T-helper 2 cell treated with Interferon-gamma antibody and Interleukin-4, amounts not matched to agents 5 μg/mL and 100 μg/mL, for 36 hours (primary cell): ENCODE measurements at regions not wholly inside any gene's neighbourhood (a gene's known extent, or its start where the extent isn't known, plus 50 kb on each side); places are given as distances from the start of the nearest gene placed in this dataset.
"Not testable (repeated sequence)": the region's sequence is repeated elsewhere in the genome, so short reads cannot be mapped to it uniquely, and the experiment has no call there.

Source experiments
- DNase-seq: peaks from one replicate; pipeline ENCODE4 v3.0.0; 2021; ENCODE audit warnings: low spot score
- H3K27ac Mint-ChIP-seq: one replicate; pipeline ENCODE4 v1.8.0; 2021; ENCODE audit warnings: mild to moderate bottlenecking, mixed read lengths
- H3K27me3 Mint-ChIP-seq: one replicate; pipeline ENCODE4 v1.8.0; 2021; ENCODE audit warnings: low read depth, mixed read lengths
- H3K36me3 Mint-ChIP-seq: one replicate; pipeline ENCODE4 v1.8.0; 2021; ENCODE audit warnings: low read depth, mixed read lengths
- H3K4me1 Mint-ChIP-seq: one replicate; pipeline ENCODE4 v1.8.0; 2021; ENCODE audit warnings: low read depth, mixed read lengths
- H3K4me3 Mint-ChIP-seq: one replicate; pipeline ENCODE4 v1.8.0; 2022; ENCODE audit warnings: mild to moderate bottlenecking, moderate library complexity, mixed read lengths
- H3K9me3 Mint-ChIP-seq: one replicate; pipeline ENCODE4 v1.8.0; 2021; ENCODE audit warnings: mixed read lengths

DNA sequence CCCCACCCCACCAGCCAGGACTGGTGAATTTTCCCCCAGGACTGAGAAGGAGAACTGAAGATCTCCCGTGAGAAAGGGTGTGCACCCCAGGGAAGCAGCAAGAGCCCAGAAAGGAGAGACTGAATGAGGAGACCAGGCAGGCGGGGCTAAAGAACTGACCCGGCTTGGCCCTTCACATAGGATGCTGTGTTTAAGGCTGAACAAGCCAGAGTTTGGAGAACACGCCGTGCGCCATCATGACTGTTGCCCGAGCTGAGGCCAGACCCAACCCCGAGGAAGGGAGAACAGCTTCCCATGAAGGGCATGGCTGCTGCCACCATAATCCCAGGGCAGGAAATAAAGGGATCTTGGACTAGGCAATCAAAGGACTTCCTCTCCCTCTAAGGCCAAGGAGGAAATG lies 104.7 kb upstream of the SRSF6 start:
- no peak overlapping the region for H3K27ac Mint-ChIP-seq
- H3K4me3 Mint-ChIP-seq: no peak overlapping the region
- no peaks in the 10 kb centered on the region for H3K4me1 Mint-ChIP-seq
- H3K27me3 Mint-ChIP-seq: no peaks in the 10 kb centered on the region
- no peaks in the 10 kb centered on the region for H3K36me3 Mint-ChIP-seq
- no peaks in the 10 kb centered on the region for H3K9me3 Mint-ChIP-seq
- DNase-seq: no peak

DNA sequence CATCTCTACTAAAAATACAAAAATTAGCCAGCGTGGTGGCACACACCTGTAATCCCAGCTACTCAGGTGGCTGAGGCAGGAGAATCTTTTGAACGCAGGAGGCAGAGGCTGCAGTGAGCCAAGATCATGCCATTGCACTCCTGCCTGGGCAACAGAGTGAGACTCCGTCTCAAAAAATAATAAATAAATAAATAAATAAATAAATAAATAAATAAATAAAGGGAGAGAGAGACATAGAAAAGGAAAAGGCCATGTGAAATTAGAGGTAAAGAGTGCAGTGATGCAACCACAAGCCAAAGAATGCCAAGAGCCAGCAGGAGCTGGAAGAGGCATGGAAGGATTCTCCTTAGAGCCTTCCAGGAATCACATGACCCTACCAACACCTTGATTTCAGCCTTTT lies 107.0 kb upstream of the SRSF6 start:
- H3K27me3 Mint-ChIP-seq, DNase-seq, H3K36me3 Mint-ChIP-seq, H3K27ac Mint-ChIP-seq, H3K9me3 Mint-ChIP-seq, H3K4me3 Mint-ChIP-seq, H3K4me1 Mint-ChIP-seq: not testable (repeated sequence)

DNA sequence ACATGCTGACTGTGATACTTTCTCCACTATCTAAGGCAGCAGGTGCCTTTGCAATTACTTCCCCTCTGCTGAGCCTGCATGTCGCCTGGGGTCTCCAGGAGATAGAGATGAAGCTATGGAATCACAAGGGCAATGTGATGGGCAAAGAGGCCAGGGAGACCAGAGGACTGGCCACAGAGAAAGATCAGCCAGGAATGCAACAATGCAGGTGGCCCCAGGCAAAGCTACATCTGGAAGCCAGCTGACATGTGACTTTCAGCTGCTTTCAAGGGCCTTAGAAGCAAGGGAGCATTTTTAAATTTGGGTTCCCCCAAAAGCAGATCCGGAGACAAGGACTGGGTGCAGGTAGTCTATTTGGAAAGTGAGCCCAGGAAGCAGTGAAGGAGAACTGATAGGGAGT lies 107.9 kb upstream of the SRSF6 start:
- H3K9me3 Mint-ChIP-seq: no peaks in the 10 kb centered on the region
- no peaks in the 10 kb centered on the region for H3K4me1 Mint-ChIP-seq
- no peak overlapping the region for H3K27ac Mint-ChIP-seq
- H3K4me3 Mint-ChIP-seq: no peak overlapping the region
- H3K27me3 Mint-ChIP-seq: no peaks in the 10 kb centered on the region
- H3K36me3 Mint-ChIP-seq: no peaks in the 10 kb centered on the region
- no peak for DNase-seq

DNA sequence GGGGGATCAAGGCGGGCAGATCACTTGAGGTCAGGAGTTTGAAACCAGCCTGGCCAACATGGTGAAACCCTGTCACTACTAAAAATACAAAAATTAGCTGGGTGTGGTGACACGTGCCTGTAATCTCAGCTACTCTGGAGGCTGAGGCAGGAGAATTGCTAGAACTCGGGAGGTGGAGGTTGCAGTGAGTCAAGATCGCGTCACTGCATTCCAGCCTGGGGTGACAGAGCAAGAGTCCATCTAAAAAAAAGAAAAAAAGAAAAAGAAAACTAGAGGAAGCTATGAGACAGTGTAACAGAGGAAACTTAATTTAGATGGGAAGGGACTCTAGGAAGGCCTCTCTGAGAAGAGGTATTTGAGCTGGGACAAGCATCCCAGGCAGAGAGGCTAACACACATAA lies 109.9 kb upstream of the SRSF6 start:
- not testable (repeated sequence) for H3K27ac Mint-ChIP-seq

DNA sequence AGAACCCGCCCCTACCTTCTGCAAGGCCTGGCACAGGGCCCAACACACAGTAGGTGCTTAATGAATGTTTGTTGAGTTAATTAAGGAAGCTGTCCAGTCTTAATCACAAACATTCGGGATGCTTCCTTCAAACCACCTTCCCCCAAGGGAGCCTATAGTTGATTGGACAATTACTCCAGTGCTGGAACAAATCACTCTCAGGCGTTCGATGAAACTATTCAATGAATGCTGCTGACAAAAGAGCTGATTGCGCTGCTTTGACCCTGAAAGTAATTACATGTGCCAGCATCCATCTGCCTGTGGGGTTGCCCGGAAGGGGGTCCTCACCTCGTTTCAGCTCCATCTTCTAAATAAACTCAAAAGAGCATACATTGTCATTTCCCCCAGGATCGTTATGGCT lies 112.0 kb upstream of the SRSF6 start:
- H3K4me3 Mint-ChIP-seq: no peak overlapping the region
- no peaks in the 10 kb centered on the region for H3K36me3 Mint-ChIP-seq
- H3K9me3 Mint-ChIP-seq: peaks cover 7% of the 10 kb centered on the region
- H3K27me3 Mint-ChIP-seq: no peaks in the 10 kb centered on the region
- DNase-seq: no peak
- no peak overlapping the region for H3K27ac Mint-ChIP-seq
- no peaks in the 10 kb centered on the region for H3K4me1 Mint-ChIP-seq

More for the DNA sequence above, 109.9 kb upstream of the SRSF6 start:
- H3K9me3 Mint-ChIP-seq, DNase-seq, H3K4me1 Mint-ChIP-seq, H3K4me3 Mint-ChIP-seq, H3K27me3 Mint-ChIP-seq, H3K36me3 Mint-ChIP-seq: not testable (repeated sequence)

DNA sequence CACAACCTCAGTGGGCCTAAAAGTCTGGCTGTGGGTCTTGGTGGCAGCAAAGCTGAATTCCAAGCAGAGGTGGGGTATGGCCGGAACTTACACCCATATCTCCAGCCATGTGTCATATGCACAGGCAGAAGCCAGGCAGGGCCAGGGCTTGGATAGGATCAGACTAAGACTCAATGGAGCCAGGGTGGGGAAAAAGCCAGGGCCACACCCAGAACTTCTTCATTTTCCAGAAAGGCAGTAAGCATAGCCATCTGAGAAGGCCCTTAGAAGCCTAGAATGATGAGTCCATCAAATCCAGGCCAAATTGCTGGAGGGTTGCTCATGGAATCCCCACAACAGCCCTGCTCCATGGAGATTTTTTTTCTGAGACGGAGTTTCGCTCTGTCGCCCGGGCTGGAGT lies 116.2 kb upstream of the SRSF6 start:
- Mint-ChIP-seq H3K4me1 (no peaks in the 10 kb centered on the region), H3K27me3 (no peaks in the 10 kb centered on the region), H3K9me3 (peaks cover 13% of the 10 kb centered on the region), H3K27ac (no peak overlapping the region), H3K4me3 (no peak overlapping the region), H3K36me3 (no peaks in the 10 kb centered on the region)
- DNase-seq: no peak

DNA sequence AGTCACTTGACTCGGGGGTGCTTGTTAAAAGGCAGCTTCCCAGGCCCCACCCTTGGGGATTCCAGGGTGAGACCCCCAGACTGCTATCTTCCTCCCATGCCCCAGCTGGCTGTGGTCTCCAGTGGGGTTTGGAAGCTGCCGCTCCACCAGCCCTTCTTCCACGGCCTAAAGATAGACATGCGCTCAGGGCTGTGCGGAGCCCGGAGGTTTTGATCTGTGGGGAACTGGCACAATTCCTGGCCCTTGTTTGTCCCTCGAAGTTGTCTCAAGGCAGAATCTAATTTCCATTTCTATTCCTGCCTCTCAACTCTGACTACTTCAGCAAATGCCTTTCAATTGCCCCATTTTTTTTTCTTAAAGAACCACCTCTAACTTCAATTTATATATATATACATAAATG lies 120.7 kb upstream of the SRSF6 start:
- Mint-ChIP-seq H3K36me3 (no peaks in the 10 kb centered on the region), H3K4me3 (no peak overlapping the region), H3K27me3 (no peaks in the 10 kb centered on the region), H3K9me3 (peaks cover 32% of the 10 kb centered on the region), H3K4me1 (no peaks in the 10 kb centered on the region), H3K27ac (no peak overlapping the region)
- DNase-seq: no peak

DNA sequence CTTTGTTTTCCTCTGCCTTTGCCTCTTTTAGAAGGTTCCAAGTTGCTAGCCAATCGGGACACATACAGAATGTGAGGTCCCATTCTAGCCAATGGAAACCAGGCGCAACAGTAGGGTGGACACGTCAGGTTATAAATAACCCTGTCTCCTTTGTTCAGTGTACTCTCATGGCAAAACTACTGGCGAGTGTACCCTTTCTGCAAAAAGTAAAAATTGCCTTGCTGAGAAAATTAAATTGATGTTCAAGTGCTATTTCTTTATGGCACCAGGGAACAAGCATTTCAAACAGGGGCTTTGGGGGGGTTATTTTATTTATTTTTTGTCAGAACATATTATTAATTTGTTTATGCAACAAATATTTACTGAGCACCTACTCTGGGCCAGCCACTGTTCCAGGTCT lies 123.6 kb upstream of the SRSF6 start:
- Mint-ChIP-seq H3K36me3 (no peaks in the 10 kb centered on the region), H3K27ac (no peak overlapping the region), H3K4me1 (no peaks in the 10 kb centered on the region), H3K4me3 (no peak overlapping the region), H3K9me3 (peaks cover 24% of the 10 kb centered on the region), H3K27me3 (no peaks in the 10 kb centered on the region)
- no peak for DNase-seq

DNA sequence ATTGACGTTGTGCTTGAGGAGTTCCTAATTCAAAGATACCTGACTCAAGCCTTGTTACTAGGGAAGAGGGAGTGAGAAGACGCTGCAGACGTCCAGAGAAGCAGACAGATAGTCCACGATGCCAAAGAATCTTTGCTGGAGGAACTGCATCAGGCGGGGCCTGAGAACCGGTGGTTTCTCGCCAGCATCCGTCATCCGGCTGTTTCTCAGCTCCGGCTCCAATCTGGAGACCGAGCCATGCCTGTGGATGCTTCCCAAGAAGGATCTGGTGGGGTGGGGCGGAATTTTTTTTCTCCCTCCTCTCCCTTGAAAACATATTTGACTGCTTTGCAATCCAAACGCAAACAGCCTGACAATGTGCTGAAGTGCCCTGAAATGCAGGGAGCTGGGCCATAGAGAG lies 125.8 kb upstream of the SRSF6 start:
- H3K36me3 Mint-ChIP-seq: no peaks in the 10 kb centered on the region
- no peak overlapping the region for H3K27ac Mint-ChIP-seq
- no peak for DNase-seq
- no peaks in the 10 kb centered on the region for H3K27me3 Mint-ChIP-seq
- H3K9me3 Mint-ChIP-seq: peaks cover 24% of the 10 kb centered on the region
- no peak overlapping the region for H3K4me3 Mint-ChIP-seq
- H3K4me1 Mint-ChIP-seq: no peaks in the 10 kb centered on the region

DNA sequence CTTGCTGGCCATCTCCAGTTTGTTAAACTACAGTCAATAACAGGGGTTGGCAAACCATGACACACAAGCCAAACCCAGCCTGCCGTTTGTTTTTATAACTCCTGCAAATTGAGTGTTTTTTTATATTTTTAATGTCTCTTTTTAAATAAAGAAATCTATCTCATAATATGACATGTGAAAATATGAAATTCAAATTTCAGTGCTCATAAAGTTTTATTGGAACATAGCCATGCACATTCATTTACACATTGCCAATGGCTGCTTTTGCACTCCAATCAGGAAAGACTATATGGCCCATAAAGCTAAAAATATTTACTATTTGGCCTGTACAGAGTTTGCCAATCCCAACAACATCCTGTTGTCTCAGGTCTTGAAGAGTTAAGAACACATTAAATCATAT lies 129.0 kb upstream of the SRSF6 start:
- Mint-ChIP-seq H3K9me3 (peaks cover under 1% of the 10 kb centered on the region), H3K4me3 (no peak overlapping the region), H3K27ac (no peak overlapping the region), H3K27me3 (no peaks in the 10 kb centered on the region), H3K36me3 (no peaks in the 10 kb centered on the region), H3K4me1 (no peaks in the 10 kb centered on the region)
- DNase-seq: no peak

DNA sequence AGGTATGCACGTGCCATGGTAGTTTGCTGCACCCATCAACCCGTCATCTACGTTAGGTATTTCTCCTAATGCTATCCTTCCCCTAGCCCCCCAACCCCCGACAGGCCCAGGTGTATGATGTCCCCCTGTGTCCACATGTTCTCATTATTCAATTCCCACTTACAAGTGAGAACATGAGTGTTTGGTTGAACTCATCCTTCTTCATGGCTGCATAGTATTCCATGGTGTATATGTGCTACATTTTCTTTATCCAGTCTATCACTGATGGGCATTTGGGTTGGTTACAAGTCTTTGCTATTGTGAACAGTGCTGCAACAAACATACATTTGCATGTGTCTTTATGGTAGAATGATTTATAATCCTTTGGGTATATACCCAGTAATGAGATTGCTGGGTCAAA lies 130.5 kb upstream of the SRSF6 start:
- H3K4me1 Mint-ChIP-seq, H3K9me3 Mint-ChIP-seq, H3K27me3 Mint-ChIP-seq, DNase-seq, H3K4me3 Mint-ChIP-seq, H3K36me3 Mint-ChIP-seq, H3K27ac Mint-ChIP-seq: not testable (repeated sequence)

DNA sequence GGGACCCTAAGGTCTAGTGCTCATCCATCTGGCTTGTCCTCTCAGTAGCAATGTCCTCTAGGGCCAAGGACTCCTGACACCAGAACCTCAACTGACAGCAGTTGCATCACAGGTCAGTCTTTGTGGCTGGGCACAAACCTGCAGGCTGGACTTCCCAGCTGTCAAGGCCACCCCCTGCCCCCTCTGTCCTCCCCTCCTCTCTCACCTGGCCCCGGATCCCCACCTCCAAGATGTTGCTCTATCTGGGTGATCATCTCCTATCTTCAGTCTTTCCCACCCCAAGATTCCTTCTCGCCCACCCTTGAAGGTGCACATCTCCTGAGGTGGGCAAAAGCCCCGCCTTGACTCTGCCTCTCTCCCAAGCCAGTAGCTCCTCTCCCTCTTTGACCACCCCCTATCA lies 131.8 kb upstream of the SRSF6 start:
- no peak overlapping the region for H3K27ac Mint-ChIP-seq
- no peaks in the 10 kb centered on the region for H3K4me1 Mint-ChIP-seq
- DNase-seq: no peak
- H3K4me3 Mint-ChIP-seq: no peak overlapping the region
- H3K9me3 Mint-ChIP-seq: no peaks in the 10 kb centered on the region
- no peaks in the 10 kb centered on the region for H3K27me3 Mint-ChIP-seq
- no peaks in the 10 kb centered on the region for H3K36me3 Mint-ChIP-seq

DNA sequence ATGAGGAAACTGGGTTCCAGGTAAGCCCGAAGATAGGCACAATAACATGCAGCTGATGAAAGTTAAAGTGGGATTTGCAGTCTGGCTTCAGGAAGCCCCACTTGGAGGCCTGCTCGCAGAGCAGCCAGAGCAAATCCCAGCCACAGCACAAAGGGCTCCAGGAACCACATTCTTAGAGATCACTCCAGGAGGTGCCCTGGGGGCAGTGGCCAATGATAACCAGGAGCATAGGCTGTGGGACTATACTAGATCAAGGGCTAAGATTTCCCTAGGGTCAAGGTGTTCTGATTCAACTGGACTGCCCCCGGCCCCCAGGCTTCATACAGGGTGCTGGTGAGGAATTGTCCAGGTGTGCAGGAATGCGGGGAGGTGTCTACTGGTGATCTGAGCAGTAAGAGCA lies 133.9 kb upstream of the PTPRT start:
- Mint-ChIP-seq H3K9me3 (no peaks in the 10 kb centered on the region), H3K36me3 (no peaks in the 10 kb centered on the region), H3K4me1 (no peaks in the 10 kb centered on the region), H3K27ac (no peak overlapping the region), H3K27me3 (no peaks in the 10 kb centered on the region), H3K4me3 (no peak overlapping the region)
- no peak for DNase-seq

DNA sequence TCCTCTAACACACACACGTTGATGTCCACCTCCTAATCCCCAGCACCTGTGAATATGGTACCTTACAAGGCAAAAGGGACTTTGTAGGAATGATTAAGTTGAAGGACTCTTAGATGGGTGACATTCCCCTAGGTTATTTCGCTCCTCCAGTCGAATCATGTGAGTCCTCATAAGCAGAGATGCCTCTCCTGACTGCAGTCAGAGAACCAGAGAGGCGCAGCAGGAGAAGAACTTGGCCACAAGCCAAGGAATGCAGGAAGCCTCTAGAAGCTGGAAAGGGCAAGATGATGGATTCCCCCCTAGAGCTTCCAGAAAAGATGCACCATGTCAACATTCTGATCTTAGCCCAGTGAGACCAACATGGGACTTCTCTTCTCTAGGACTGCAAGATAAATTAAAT lies 133.1 kb upstream of the PTPRT start:
- no peak for DNase-seq
- H3K27ac Mint-ChIP-seq: no peak overlapping the region
- H3K4me1 Mint-ChIP-seq: no peaks in the 10 kb centered on the region
- H3K36me3 Mint-ChIP-seq: no peaks in the 10 kb centered on the region
- H3K4me3 Mint-ChIP-seq: no peak overlapping the region
- H3K9me3 Mint-ChIP-seq: no peaks in the 10 kb centered on the region
- H3K27me3 Mint-ChIP-seq: no peaks in the 10 kb centered on the region

DNA sequence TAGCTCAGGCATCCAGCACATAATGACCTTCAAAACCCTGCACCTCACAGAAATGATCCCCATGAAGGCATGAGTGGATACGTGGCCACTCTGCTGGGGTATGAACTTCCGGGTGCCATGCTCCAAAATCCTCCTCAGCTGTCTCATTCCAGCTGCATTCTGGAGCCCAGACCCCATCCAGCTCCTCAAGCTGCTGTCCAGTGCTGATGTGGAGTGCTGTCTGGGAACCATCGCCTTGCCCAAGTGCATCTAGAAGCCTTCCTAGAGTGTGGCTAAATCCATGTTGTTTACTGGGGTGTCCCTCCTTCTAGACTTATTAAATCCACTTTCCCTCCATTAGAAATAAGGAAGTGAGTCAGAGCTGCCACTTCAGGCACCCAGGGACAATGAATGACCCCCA lies 130.8 kb upstream of the PTPRT start:
- H3K27ac Mint-ChIP-seq: no peak overlapping the region
- H3K36me3 Mint-ChIP-seq: no peaks in the 10 kb centered on the region
- no peaks in the 10 kb centered on the region for H3K27me3 Mint-ChIP-seq
- H3K4me3 Mint-ChIP-seq: no peak overlapping the region
- DNase-seq: no peak
- H3K4me1 Mint-ChIP-seq: no peaks in the 10 kb centered on the region
- H3K9me3 Mint-ChIP-seq: no peaks in the 10 kb centered on the region
